Fibroblast of skin of scalp (primary cell): ENCODE measurements at regions not wholly inside any gene's neighbourhood (a gene's known extent, or its start where the extent isn't known, plus 50 kb on each side); places are given as distances from the start of the nearest gene placed in this dataset.
"Not testable (repeated sequence)": the region's sequence is repeated elsewhere in the genome, so short reads cannot be mapped to it uniquely, and the experiment has no call there.

Experiments used
- DNase-seq: peaks from one replicate; pipeline ENCODE4 v3.0.0-alpha.2; 2013

DNA sequence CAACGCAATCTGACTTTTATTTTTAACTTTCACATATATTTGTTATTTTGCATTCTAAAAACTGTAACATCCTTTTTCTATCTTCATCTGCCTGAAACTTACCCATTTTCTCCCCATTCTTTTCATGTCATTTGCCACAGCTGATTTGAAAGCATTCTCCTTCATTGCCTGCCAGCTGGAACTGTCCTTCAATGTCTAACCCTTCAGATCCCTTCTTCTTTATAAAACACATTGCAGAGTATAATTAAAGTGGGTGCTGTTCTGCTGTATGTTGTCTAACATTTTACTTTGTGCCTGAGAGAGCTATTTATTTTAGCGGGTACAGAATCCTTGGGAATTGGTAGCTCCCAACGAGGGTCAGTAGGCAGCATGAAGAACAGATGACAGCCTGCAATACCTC, 827.4 kb downstream of the IGSF11 start:
- DNase-seq, result no peak

DNA sequence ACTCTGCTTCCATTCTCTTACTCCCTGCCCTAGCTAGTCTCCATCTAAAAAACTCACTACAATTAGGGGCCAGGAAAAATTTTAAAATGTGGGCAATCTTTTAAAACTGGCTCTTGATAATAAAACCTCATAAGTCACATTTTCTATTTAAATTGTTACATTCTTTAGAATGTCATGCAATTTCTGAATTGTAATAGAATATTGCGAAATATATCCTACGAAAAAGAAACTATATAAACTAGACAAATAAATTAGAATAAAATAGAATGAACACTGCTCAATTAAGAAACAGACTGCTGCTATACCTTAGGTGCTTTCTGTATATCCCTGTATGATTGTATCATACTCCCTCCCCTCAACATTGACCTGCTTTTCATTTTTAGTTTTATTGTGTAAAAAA, 826.0 kb downstream of the IGSF11 start:
- no peak for DNase-seq

DNA sequence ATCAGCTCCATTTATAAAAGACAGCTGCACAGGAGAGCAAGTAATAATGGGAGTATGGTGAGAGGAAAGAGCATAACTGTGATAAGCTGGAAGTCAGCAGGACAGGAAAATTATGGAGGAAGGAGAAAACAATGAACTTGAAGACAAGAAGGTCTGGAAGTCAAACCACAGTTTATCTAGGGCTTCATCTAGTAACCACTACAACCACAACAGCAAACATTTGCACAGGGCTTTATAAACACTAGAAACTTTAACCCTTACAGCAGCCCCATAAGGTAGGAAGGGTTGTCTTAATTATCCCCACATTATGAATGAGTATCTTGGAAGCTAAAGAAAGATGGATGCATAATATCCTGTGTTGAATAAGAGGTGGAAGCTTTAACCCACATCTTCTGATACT, 820.8 kb downstream of the IGSF11 start:
- DNase-seq, result no peak

GRCh38 chr3:118226206-118226605, 808.4 kb downstream of the IGSF11 start:
- DNase-seq, result no peak

- DNase-seq, result no peak
Observed at GRCh38 chr3:118227191-118227590, 807.5 kb downstream of the IGSF11 start.

GRCh38 chr3:118228151-118228550, 806.5 kb downstream of the IGSF11 start:
- DNase-seq, result no peak

- DNase-seq, result no peak
Observed at GRCh38 chr3:118229196-118229595, 805.5 kb downstream of the IGSF11 start.

- no peak for DNase-seq
Observed at GRCh38 chr3:118231578-118231977, 803.1 kb downstream of the IGSF11 start.

GRCh38 chr3:118239253-118239652, 795.4 kb downstream of the IGSF11 start:
- no peak for DNase-seq

GRCh38 chr3:118244761-118245160, 789.9 kb downstream of the IGSF11 start:
- no peak for DNase-seq

GRCh38 chr3:118245312-118245711, 789.3 kb downstream of the IGSF11 start:
- no peak for DNase-seq

GRCh38 chr3:118258850-118259249, 775.8 kb downstream of the IGSF11 start:
- DNase-seq, result not testable (repeated sequence)

DNA sequence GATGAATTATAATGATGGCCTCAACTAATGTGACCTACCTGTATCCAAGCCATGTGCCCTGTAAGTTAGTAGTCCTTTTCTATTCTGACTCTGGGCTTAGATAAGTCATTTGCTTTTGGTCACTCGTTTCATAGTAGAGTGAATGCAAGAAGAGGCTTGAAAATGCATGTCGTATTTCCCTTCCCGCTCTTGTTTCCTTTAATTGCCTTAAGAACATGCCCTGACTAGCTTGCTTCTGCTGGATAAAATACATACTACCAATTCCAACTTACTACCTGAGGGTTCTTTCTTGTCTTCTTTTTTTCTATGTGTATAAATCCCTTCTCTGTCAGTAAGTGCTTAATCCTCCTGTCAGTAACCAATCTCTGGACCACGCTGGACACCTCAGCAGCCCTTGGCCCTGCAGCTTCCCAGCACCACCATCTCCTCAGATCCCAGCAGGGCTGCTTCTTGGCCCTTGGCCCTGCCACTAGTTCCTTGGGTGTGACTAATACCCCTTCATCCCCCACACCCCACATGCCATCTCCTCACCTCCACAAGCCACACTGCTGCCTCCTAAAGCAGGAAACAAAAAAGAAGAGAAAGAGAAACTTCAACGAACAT, 771.7 kb downstream of the IGSF11 start:
- DNase-seq, result no peak

GRCh38 chr3:118267588-118267987, 767.1 kb downstream of the IGSF11 start:
- DNase-seq, result no peak

GRCh38 chr3:118269537-118270125, 765.0 kb downstream of the IGSF11 start:
- no peak for DNase-seq

DNA sequence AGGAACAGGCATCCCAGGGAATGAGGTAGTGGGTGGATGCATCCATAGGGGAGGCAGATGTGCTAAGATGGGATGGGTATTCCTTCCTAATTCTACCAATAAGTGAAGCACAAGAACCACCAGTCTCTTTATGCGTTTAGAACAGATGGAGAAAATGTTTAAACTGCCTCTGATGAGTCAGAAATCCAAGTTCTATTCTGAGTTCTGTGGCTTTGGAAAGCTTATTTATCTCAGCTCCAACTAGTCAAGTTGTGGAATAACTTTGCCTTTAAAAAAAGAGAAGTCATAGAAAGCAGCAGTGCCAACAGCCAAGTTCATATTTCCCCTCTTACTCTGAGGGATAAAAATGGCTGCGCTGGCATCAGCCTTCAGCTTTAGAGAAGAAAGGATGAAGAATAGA, 761.7 kb downstream of the IGSF11 start:
- DNase-seq, result no peak

DNA sequence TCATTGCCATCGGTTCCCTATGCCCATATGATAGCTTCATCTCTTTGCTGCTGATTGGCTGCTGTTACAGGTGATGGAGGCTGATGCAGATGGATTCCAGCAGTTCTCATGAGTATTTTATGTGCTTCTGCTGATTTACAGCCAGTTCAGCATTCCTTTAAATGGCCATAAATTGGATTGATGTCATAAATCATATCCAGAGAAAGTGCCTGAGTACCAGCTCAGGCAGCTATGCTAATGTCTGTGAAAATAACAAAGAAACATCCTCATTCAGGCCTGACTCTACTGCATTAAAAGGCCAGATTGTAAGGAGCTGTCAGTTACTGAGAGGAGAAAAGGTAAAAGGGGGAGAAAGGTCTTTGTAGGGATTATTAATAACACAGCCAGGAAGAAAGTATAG, 756.8 kb downstream of the IGSF11 start:
- DNase-seq, result no peak

- no peak for DNase-seq
Observed at GRCh38 chr3:118292841-118293240, 741.8 kb downstream of the IGSF11 start.

GRCh38 chr3:118298133-118298532, 736.5 kb downstream of the IGSF11 start:
- no peak for DNase-seq

- no peak for DNase-seq
Observed at GRCh38 chr3:118304557-118304956, 730.1 kb downstream of the IGSF11 start.

GRCh38 chr3:118332699-118333098, 701.9 kb downstream of the IGSF11 start:
- DNase-seq, result no peak

DNA sequence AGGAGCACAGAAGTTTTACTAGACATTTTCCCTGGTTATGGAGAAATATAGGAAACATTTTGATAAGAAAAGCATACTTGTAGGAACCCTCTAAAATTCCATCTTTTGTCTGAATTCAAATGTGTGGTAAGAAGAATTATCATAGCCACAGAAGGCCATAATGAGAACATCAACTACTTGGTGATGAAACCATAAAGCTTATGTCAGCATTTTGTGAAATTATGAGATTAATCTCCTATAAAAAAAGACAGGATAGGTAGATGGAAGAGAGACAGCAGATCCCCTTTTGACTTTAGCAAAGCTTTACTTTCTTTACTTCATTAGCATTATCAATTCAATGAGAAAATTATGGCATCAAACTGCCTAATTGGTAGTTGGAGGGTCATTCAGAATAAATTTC, 697.0 kb downstream of the IGSF11 start:
- DNase-seq, result no peak

- no peak for DNase-seq
Observed at GRCh38 chr3:118347396-118348168, 687.1 kb downstream of the IGSF11 start.

- DNase-seq, result no peak
Observed at GRCh38 chr3:118348169-118348557, 686.5 kb downstream of the IGSF11 start.
